ENCODE measurements at regions not wholly inside any gene's neighbourhood (a gene's known extent, or its start where the extent isn't known, plus 50 kb on each side); places are given as distances from the start of the nearest gene placed in this dataset.

- no peak overlapping the region for H3K27ac ChIP-seq
- TF ChIP-seq ZFX (IDR thresholded peaks at IDR 0.05; ENCODE audit: borderline replicate concordance) (no peak), CTCF (IDR thresholded peaks at IDR 0.05) (no peak)
Observed at GRCh38 chr1:224861339-224861716, 68.1 kb upstream of the DNAH14 start.

- no peak for TF ChIP-seq ZFX (IDR thresholded peaks at IDR 0.05; ENCODE audit: borderline replicate concordance)
- no peak for TF ChIP-seq CTCF (IDR thresholded peaks at IDR 0.05)
- no peak overlapping the region for H3K27ac ChIP-seq
Observed at GRCh38 chr1:224863486-224863885, 66.0 kb upstream of the DNAH14 start.

GRCh38 chr1:224864006-224864405 lies 65.5 kb upstream of the DNAH14 start:
- TF ChIP-seq CTCF (IDR thresholded peaks at IDR 0.05): no peak
- no peak for TF ChIP-seq ZFX (IDR thresholded peaks at IDR 0.05; ENCODE audit: borderline replicate concordance)
- H3K27ac ChIP-seq: no peak overlapping the region

- no peak for TF ChIP-seq ZFX (IDR thresholded peaks at IDR 0.05; ENCODE audit: borderline replicate concordance)
- no peak for TF ChIP-seq CTCF (IDR thresholded peaks at IDR 0.05)
- H3K27ac ChIP-seq: no peak overlapping the region
Observed at GRCh38 chr1:224865510-224865909, 64.0 kb upstream of the DNAH14 start.

- H3K27ac ChIP-seq: no peak overlapping the region
- TF ChIP-seq ZFX (IDR thresholded peaks at IDR 0.05; ENCODE audit: borderline replicate concordance) (no peak), CTCF (IDR thresholded peaks at IDR 0.05) (no peak)
Observed at GRCh38 chr1:224866940-224867339, 62.5 kb upstream of the DNAH14 start.

- TF ChIP-seq CTCF (IDR thresholded peaks at IDR 0.05): no peak
- no peak for TF ChIP-seq ZFX (IDR thresholded peaks at IDR 0.05; ENCODE audit: borderline replicate concordance)
- no peak overlapping the region for H3K27ac ChIP-seq
Observed at GRCh38 chr1:224867715-224868114, 61.8 kb upstream of the DNAH14 start.

GRCh38 chr1:224872832-224873433 lies 56.5 kb upstream of the DNAH14 start:
- H3K27ac ChIP-seq: no peak overlapping the region
- TF ChIP-seq CTCF (IDR thresholded peaks at IDR 0.05) (no peak), ZFX (IDR thresholded peaks at IDR 0.05; ENCODE audit: borderline replicate concordance) (no peak)
